ENCODE measurements at regions not wholly inside any gene's neighbourhood (a gene's known extent, or its start where the extent isn't known, plus 50 kb on each side); places are given as distances from the start of the nearest gene placed in this dataset.

GRCh38 chrX:20523626-20524312 lies 257.1 kb upstream of the RPS6KA3 start:
- ChIA-PET POLR2A (no interaction called here), CTCF (no interaction called here)
- DNase-seq (ENCODE audit: extremely low spot score): no peak
- TF ChIP-seq L3MBTL2 (conservative IDR thresholded peaks at IDR 0.05) (no peak), CTBP1 (IDR thresholded peaks at IDR 0.05; ENCODE audit: borderline replicate concordance) (no peak), HDGF (IDR thresholded peaks at IDR 0.05; ENCODE audit: borderline replicate concordance) (no peak), ELF4 (IDR thresholded peaks at IDR 0.05) (no peak), LEF1 (IDR thresholded peaks at IDR 0.05; ENCODE audit: borderline replicate concordance) (no peak), FOXM1 (IDR thresholded peaks at IDR 0.05; ENCODE audit: borderline replicate concordance) (no peak), SP1 (IDR thresholded peaks at IDR 0.05) (no peak), BHLHE40 (IDR thresholded peaks at IDR 0.05; ENCODE audit: borderline replicate concordance) (no peak), FOXK2 (IDR thresholded peaks at IDR 0.05) (no peak), ARNT (IDR thresholded peaks at IDR 0.05) (no peak), ZNF384 (IDR thresholded peaks at IDR 0.05) (no peak), SUZ12 (IDR thresholded peaks at IDR 0.05) (no peak), PKNOX1 (IDR thresholded peaks at IDR 0.05) (no peak)

- ChIA-PET CTCF (interaction anchor here (1.1 kb wide), 1 partner anchor 1223 kb away, joined by 3 read pairs; no protein-coding TSS in a partner anchor), POLR2A (no interaction called here)
- DNase-seq (ENCODE audit: extremely low spot score): no peak
- TF ChIP-seq FOXK2 (IDR thresholded peaks at IDR 0.05) (no peak), HDGF (IDR thresholded peaks at IDR 0.05; ENCODE audit: borderline replicate concordance) (no peak), ELF4 (IDR thresholded peaks at IDR 0.05) (no peak), CTBP1 (IDR thresholded peaks at IDR 0.05; ENCODE audit: borderline replicate concordance) (no peak), NFRKB (IDR thresholded peaks at IDR 0.05) (no peak), PKNOX1 (IDR thresholded peaks at IDR 0.05) (no peak), ZNF384 (IDR thresholded peaks at IDR 0.05) (no peak), BHLHE40 (IDR thresholded peaks at IDR 0.05; ENCODE audit: borderline replicate concordance) (no peak), SUZ12 (IDR thresholded peaks at IDR 0.05) (no peak), ARNT (IDR thresholded peaks at IDR 0.05) (no peak), SP1 (IDR thresholded peaks at IDR 0.05) (no peak), L3MBTL2 (conservative IDR thresholded peaks at IDR 0.05) (no peak), LEF1 (IDR thresholded peaks at IDR 0.05; ENCODE audit: borderline replicate concordance) (no peak), FOXM1 (IDR thresholded peaks at IDR 0.05; ENCODE audit: borderline replicate concordance) (no peak), FOXA1 (IDR thresholded peaks at IDR 0.05) (no peak)
These were observed 255.7 kb upstream of the RPS6KA3 start for GRCh38 chrX:20522420-20522819.

GRCh38 chrX:20521222-20521621 lies 254.5 kb upstream of the RPS6KA3 start:
- POLR2A ChIA-PET: no interaction called here
- CTCF ChIA-PET: interaction anchor here (0.6 to 1.1 kb wide), 3 partner anchors 251 to 1379 kb away, joined by 3 read pairs; no protein-coding TSS in a partner anchor
- no peak for TF ChIP-seq SUZ12 (IDR thresholded peaks at IDR 0.05)
- no peak for TF ChIP-seq HDGF (IDR thresholded peaks at IDR 0.05; ENCODE audit: borderline replicate concordance)
- no peak for TF ChIP-seq FOXA1 (IDR thresholded peaks at IDR 0.05)
- TF ChIP-seq FOXK2 (IDR thresholded peaks at IDR 0.05): no peak
- no peak for TF ChIP-seq LEF1 (IDR thresholded peaks at IDR 0.05; ENCODE audit: borderline replicate concordance)
- no peak for TF ChIP-seq PKNOX1 (IDR thresholded peaks at IDR 0.05)
- DNase-seq (ENCODE audit: extremely low spot score): no peak

GRCh38 chrX:20519826-20520225 lies 253.1 kb upstream of the RPS6KA3 start:
- CTCF ChIA-PET: interaction anchor here (0.7 to 0.9 kb wide), 2 partner anchors 10 to 1206 kb away, joined by 3 read pairs; no protein-coding TSS in a partner anchor
- POLR2A ChIA-PET: no interaction called here
- DNase-seq (ENCODE audit: extremely low spot score): no peak
- no peak for TF ChIP-seq NFRKB (IDR thresholded peaks at IDR 0.05)

DNA sequence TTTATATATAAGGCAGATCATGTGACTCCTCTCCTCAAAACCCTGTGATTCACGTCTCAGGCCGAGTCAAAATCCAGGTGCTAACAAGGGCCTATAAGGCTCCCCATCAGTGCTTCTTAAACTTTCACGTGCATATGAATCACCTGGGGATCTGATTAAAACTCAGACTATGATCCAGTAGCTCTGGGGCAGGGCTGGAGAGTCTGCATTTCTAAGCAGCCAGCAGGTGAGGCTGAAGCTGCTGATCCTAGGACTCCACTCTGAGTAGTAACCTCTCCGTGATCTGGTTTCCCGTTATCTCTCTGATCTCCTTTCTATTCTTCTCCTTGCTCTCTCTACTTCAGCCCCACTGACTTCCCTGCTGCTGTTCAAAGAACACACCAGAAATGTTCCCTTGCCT lies 252.4 kb upstream of the RPS6KA3 start:
- ChIA-PET CTCF (interaction anchor here (0.9 kb wide), 1 partner anchor 11 kb away, joined by 3 read pairs; no protein-coding TSS in a partner anchor), POLR2A (no interaction called here)
- no peak for TF ChIP-seq PKNOX1 (IDR thresholded peaks at IDR 0.05)
- no peak for TF ChIP-seq FOXM1 (IDR thresholded peaks at IDR 0.05; ENCODE audit: borderline replicate concordance)
- TF ChIP-seq HDGF (IDR thresholded peaks at IDR 0.05; ENCODE audit: borderline replicate concordance): no peak
- TF ChIP-seq ELF4 (IDR thresholded peaks at IDR 0.05): no peak
- TF ChIP-seq ZNF384 (IDR thresholded peaks at IDR 0.05): no peak
- no peak for TF ChIP-seq FOXA1 (IDR thresholded peaks at IDR 0.05)
- TF ChIP-seq L3MBTL2 (conservative IDR thresholded peaks at IDR 0.05): no peak
- no peak for TF ChIP-seq SP1 (IDR thresholded peaks at IDR 0.05)
- no peak for TF ChIP-seq ARNT (IDR thresholded peaks at IDR 0.05)
- TF ChIP-seq SUZ12 (IDR thresholded peaks at IDR 0.05): no peak
- no peak for TF ChIP-seq LEF1 (IDR thresholded peaks at IDR 0.05; ENCODE audit: borderline replicate concordance)
- no peak for TF ChIP-seq NFRKB (IDR thresholded peaks at IDR 0.05)
- no peak for TF ChIP-seq TARDBP (IDR thresholded peaks at IDR 0.05)
- no peak for TF ChIP-seq CTBP1 (IDR thresholded peaks at IDR 0.05; ENCODE audit: borderline replicate concordance)
- TF ChIP-seq BHLHE40 (IDR thresholded peaks at IDR 0.05; ENCODE audit: borderline replicate concordance): no peak
- no peak for TF ChIP-seq FOXK2 (IDR thresholded peaks at IDR 0.05)
- DNase-seq (ENCODE audit: extremely low spot score): no peak

- no peak for DNase-seq (ENCODE audit: extremely low spot score)
- POLR2A ChIA-PET: no interaction called here
- CTCF ChIA-PET: no interaction called here
- TF ChIP-seq LEF1 (IDR thresholded peaks at IDR 0.05; ENCODE audit: borderline replicate concordance) (no peak), FOXA1 (IDR thresholded peaks at IDR 0.05) (no peak), L3MBTL2 (conservative IDR thresholded peaks at IDR 0.05) (no peak), ARNT (IDR thresholded peaks at IDR 0.05) (no peak), ELF4 (IDR thresholded peaks at IDR 0.05) (no peak), FOXM1 (IDR thresholded peaks at IDR 0.05; ENCODE audit: borderline replicate concordance) (no peak), SUZ12 (IDR thresholded peaks at IDR 0.05) (no peak), CTBP1 (IDR thresholded peaks at IDR 0.05; ENCODE audit: borderline replicate concordance) (no peak), SP1 (IDR thresholded peaks at IDR 0.05) (no peak), HDGF (IDR thresholded peaks at IDR 0.05; ENCODE audit: borderline replicate concordance) (no peak), PKNOX1 (IDR thresholded peaks at IDR 0.05) (no peak), BHLHE40 (IDR thresholded peaks at IDR 0.05; ENCODE audit: borderline replicate concordance) (no peak)
These were observed 250.9 kb upstream of the RPS6KA3 start for GRCh38 chrX:20517565-20517964.
